Hepatocyte (in vitro differentiated cells): ENCODE measurements at regions not wholly inside any gene's neighbourhood (a gene's known extent, or its start where the extent isn't known, plus 50 kb on each side); places are given as distances from the start of the nearest gene placed in this dataset.
A peak's percentile ranks its signal among the peaks of the same experiment; 100 is the strongest.

Source experiments
- DNase-seq: peaks from one replicate; pipeline ENCODE4 v3.0.0-alpha.2; 2016; ENCODE audit warnings: low spot score
- H2AFZ ChIP-seq: fragments of 200-600 bp; sonication (generic); 2 replicates; pipeline ENCODE4 v1.6.0; 2016; ENCODE audit warnings: antibody characterized with exemption, mild to moderate bottlenecking
- H3K27ac ChIP-seq: fragments of 200-600 bp; sonication (generic); 2 replicates; pipeline ENCODE4 v1.5.1; 2016; ENCODE audit warnings: mild to moderate bottlenecking
- H3K27me3 ChIP-seq: fragments of 200-600 bp; sonication (generic); 2 replicates; pipeline ENCODE4 v1.6.1; 2016
- H3K36me3 ChIP-seq: fragments of 200-600 bp; sonication (generic); replicated peaks from 2 replicates; pipeline ENCODE4 v1.5.1; 2016; ENCODE audit warnings: low read depth; ENCODE audit not compliant: insufficient read depth
- H3K4me1 ChIP-seq: fragments of 200-600 bp; sonication (generic); 2 replicates; pipeline ENCODE4 v1.5.1; 2016; ENCODE audit warnings: mild to moderate bottlenecking, moderate library complexity; ENCODE audit not compliant: insufficient read depth
- H3K4me2 ChIP-seq: fragments of 200-600 bp; sonication (generic); 2 replicates; pipeline ENCODE4 v1.6.0; 2016
- H3K4me3 ChIP-seq: fragments of 200-600 bp; sonication (generic); 2 replicates; pipeline ENCODE4 v1.5.1; 2016; ENCODE audit warnings: mild to moderate bottlenecking
- H3K79me2 ChIP-seq: fragments of 200-600 bp; sonication (generic); 2 replicates; pipeline ENCODE4 v1.6.0; 2017; ENCODE audit warnings: mild to moderate bottlenecking
- H3K9me2 ChIP-seq: fragments of 200-600 bp; sonication (generic); replicated peaks from 2 replicates; pipeline ENCODE4 v1.6.0; 2017; ENCODE audit warnings: mild to moderate bottlenecking; ENCODE audit not compliant: insufficient read depth
- H3K9me3 ChIP-seq: fragments of 200-600 bp; sonication (generic); 2 replicates; pipeline ENCODE4 v1.5.1; 2016; ENCODE audit warnings: low read depth, mild to moderate bottlenecking
- H4K20me1 ChIP-seq: fragments of 200-600 bp; sonication (generic); 2 replicates; pipeline ENCODE4 v1.6.0; 2016; ENCODE audit warnings: mild to moderate bottlenecking; ENCODE audit not compliant: insufficient read depth, poor library complexity, severe bottlenecking
- EZH2 ChIP-seq: fragments of 200-600 bp; sonication (generic); IDR thresholded peaks from 2 replicates; pipeline ENCODE4 v1.6.1; 2016; ENCODE audit warnings: antibody characterized with exemption, mild to moderate bottlenecking, borderline replicate concordance
- EZH2phosphoT487 ChIP-seq: fragments of 200-600 bp; sonication (generic); IDR thresholded peaks from one replicate; pipeline ENCODE4 v1.6.1; 2018; ENCODE audit warnings: antibody characterized with exemption, mild to moderate bottlenecking, low read depth, moderate library complexity; ENCODE audit not compliant: unreplicated experiment, severe bottlenecking
- WGBS: methylation state at CpG from one replicate; pipeline ENCODE4 v1.1.6; 2016; ENCODE audit warnings: low lambda C conversion rate; ENCODE audit errors: missing lambda C conversion rate; 5-methylcytosine and 5-hydroxymethylcytosine counted together
- TF ChIP-seq, protein P1 (sequence below): fragments of 200-600 bp; sonication (generic); IDR thresholded peaks from 2 replicates; pipeline ENCODE4 v1.5.1; 2016; ENCODE audit warnings: antibody characterized with exemption, mild to moderate bottlenecking; ENCODE audit not compliant: poor library complexity

- Histone ChIP-seq H3K9me2 (no peaks in the 10 kb centered on the region), H3K27ac (no peak overlapping the region), H3K36me3 (no peaks in the 10 kb centered on the region), H3K4me3 (no peak overlapping the region), H3K79me2 (no peaks in the 10 kb centered on the region), H3K9me3 (no peaks in the 10 kb centered on the region), H4K20me1 (no peaks in the 10 kb centered on the region), H2AFZ (no peak overlapping the region), H3K4me1 (peaks cover 7% of the 10 kb centered on the region), H3K4me2 (no peak overlapping the region), H3K27me3 (no peaks in the 10 kb centered on the region)
- no peak for DNase-seq
- TF ChIP-seq EZH2: no peak
- TF ChIP-seq EZH2phosphoT487: no peak
- TF ChIP-seq, protein P1, sequence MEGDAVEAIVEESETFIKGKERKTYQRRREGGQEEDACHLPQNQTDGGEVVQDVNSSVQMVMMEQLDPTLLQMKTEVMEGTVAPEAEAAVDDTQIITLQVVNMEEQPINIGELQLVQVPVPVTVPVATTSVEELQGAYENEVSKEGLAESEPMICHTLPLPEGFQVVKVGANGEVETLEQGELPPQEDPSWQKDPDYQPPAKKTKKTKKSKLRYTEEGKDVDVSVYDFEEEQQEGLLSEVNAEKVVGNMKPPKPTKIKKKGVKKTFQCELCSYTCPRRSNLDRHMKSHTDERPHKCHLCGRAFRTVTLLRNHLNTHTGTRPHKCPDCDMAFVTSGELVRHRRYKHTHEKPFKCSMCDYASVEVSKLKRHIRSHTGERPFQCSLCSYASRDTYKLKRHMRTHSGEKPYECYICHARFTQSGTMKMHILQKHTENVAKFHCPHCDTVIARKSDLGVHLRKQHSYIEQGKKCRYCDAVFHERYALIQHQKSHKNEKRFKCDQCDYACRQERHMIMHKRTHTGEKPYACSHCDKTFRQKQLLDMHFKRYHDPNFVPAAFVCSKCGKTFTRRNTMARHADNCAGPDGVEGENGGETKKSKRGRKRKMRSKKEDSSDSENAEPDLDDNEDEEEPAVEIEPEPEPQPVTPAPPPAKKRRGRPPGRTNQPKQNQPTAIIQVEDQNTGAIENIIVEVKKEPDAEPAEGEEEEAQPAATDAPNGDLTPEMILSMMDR: no peak
These were observed 1680.3 kb upstream of the PIK3C3 start for GRCh38 chr18:40274618-40275196.

GRCh38 chr18:40272630-40273231 lies 1682.3 kb upstream of the PIK3C3 start:
- H3K36me3 ChIP-seq: no peaks in the 10 kb centered on the region
- no peak for DNase-seq
- WGBS: 41% methylated on average over 4 of the region's 4 CpGs
- no peaks in the 10 kb centered on the region for H4K20me1 ChIP-seq
- no peaks in the 10 kb centered on the region for H3K27me3 ChIP-seq
- H3K9me2 ChIP-seq: no peaks in the 10 kb centered on the region
- H3K4me1 ChIP-seq: peaks cover 7% of the 10 kb centered on the region
- no peak overlapping the region for H2AFZ ChIP-seq
- H3K4me2 ChIP-seq: no peak overlapping the region
- no peaks in the 10 kb centered on the region for H3K79me2 ChIP-seq
- TF ChIP-seq EZH2phosphoT487 (no peak), EZH2 (no peak)
- TF ChIP-seq, protein P1: no peak
- no peak overlapping the region for H3K27ac ChIP-seq
- no peaks in the 10 kb centered on the region for H3K9me3 ChIP-seq
- H3K4me3 ChIP-seq: no peak overlapping the region

- H3K4me1 ChIP-seq: peaks cover 6% of the 10 kb centered on the region
- no peaks in the 10 kb centered on the region for H3K9me2 ChIP-seq
- H3K9me3 ChIP-seq: no peaks in the 10 kb centered on the region
- H2AFZ ChIP-seq: no peak overlapping the region
- H3K27ac ChIP-seq: no peak overlapping the region
- no peak for TF ChIP-seq EZH2
- TF ChIP-seq, protein P1: no peak
- TF ChIP-seq EZH2phosphoT487: no peak
- no peaks in the 10 kb centered on the region for H4K20me1 ChIP-seq
- DNase-seq: no peak
- H3K79me2 ChIP-seq: no peaks in the 10 kb centered on the region
- WGBS: 45% methylated on average over 6 of the region's 6 CpGs
- peak overlapping the region; percentile 22 for H3K4me2 ChIP-seq
- H3K27me3 ChIP-seq: no peaks in the 10 kb centered on the region
- H3K4me3 ChIP-seq: no peak overlapping the region
- H3K36me3 ChIP-seq: no peaks in the 10 kb centered on the region
These were observed 1695.8 kb upstream of the PIK3C3 start for GRCh38 chr18:40259115-40259835.
